HG02642 (cell line): ENCODE measurements at regions not wholly inside any gene's neighbourhood (a gene's known extent, or its start where the extent isn't known, plus 50 kb on each side); places are given as distances from the start of the nearest gene placed in this dataset.
"Not testable (repeated sequence)": the region's sequence is repeated elsewhere in the genome, so short reads cannot be mapped to it uniquely, and the experiment has no call there.

ENCODE experiments used
- ATAC-seq: cut with Tn5 transposase; IDR thresholded peaks from one replicate; pipeline ENCODE4 v1.9.1; 2021; ENCODE audit warnings: mild to moderate bottlenecking; ENCODE audit not compliant: unreplicated experiment, poor library complexity

GRCh38 chr4:135464311-135464710 is 1262.7 kb upstream of the PABPC4L start:
- ATAC-seq, result no peak

GRCh38 chr4:135447598-135447997 is 1246.0 kb upstream of the PABPC4L start:
- ATAC-seq, result not testable (repeated sequence)

GRCh38 chr4:135434936-135435335 is 1233.3 kb upstream of the PABPC4L start:
- no peak for ATAC-seq

GRCh38 chr4:135429528-135429927 is 1227.9 kb upstream of the PABPC4L start:
- no peak for ATAC-seq

- ATAC-seq, result peak; percentile 60
These were observed 1216.8 kb upstream of the PABPC4L start for GRCh38 chr4:135418353-135418752.

GRCh38 chr4:135412213-135412612 is 1210.6 kb upstream of the PABPC4L start:
- no peak for ATAC-seq

- no peak for ATAC-seq
These were observed 1209.7 kb upstream of the PABPC4L start for GRCh38 chr4:135411251-135411650.

- ATAC-seq, result not testable (repeated sequence)
These were observed 1207.7 kb upstream of the PABPC4L start for GRCh38 chr4:135409261-135409660.

- no peak for ATAC-seq
These were observed 1206.5 kb upstream of the PABPC4L start for GRCh38 chr4:135408109-135408508.

GRCh38 chr4:135406597-135406996 is 1205.0 kb upstream of the PABPC4L start:
- not testable (repeated sequence) for ATAC-seq

- ATAC-seq, result no peak
These were observed 1184.4 kb upstream of the PABPC4L start for GRCh38 chr4:135385830-135386581.

GRCh38 chr4:135383356-135384288 is 1182.0 kb upstream of the PABPC4L start:
- ATAC-seq, result no peak

GRCh38 chr4:135382280-135382959 is 1180.8 kb upstream of the PABPC4L start:
- no peak for ATAC-seq

GRCh38 chr4:135372131-135372530 is 1170.5 kb upstream of the PABPC4L start:
- no peak for ATAC-seq

- ATAC-seq, result no peak
These were observed 1169.5 kb upstream of the PABPC4L start for GRCh38 chr4:135371137-135371536.

- no peak for ATAC-seq
These were observed 1167.2 kb upstream of the PABPC4L start for GRCh38 chr4:135368831-135369230.

GRCh38 chr4:135365065-135365464 is 1163.5 kb upstream of the PABPC4L start:
- ATAC-seq, result no peak

GRCh38 chr4:135359128-135359527 is 1157.5 kb upstream of the PABPC4L start:
- ATAC-seq, result no peak

GRCh38 chr4:135357091-135357490 is 1155.5 kb upstream of the PABPC4L start:
- no peak for ATAC-seq

- ATAC-seq, result no peak
These were observed 1153.3 kb upstream of the PABPC4L start for GRCh38 chr4:135354876-135355275.

- no peak for ATAC-seq
These were observed 1151.4 kb upstream of the PABPC4L start for GRCh38 chr4:135353008-135353407.
